ENCODE measurements at regions not wholly inside any gene's neighbourhood (a gene's known extent, or its start where the extent isn't known, plus 50 kb on each side); places are given as distances from the start of the nearest gene placed in this dataset.
"Not testable (repeated sequence)": the region's sequence is repeated elsewhere in the genome, so short reads cannot be mapped to it uniquely, and the experiment has no call there.

DNA sequence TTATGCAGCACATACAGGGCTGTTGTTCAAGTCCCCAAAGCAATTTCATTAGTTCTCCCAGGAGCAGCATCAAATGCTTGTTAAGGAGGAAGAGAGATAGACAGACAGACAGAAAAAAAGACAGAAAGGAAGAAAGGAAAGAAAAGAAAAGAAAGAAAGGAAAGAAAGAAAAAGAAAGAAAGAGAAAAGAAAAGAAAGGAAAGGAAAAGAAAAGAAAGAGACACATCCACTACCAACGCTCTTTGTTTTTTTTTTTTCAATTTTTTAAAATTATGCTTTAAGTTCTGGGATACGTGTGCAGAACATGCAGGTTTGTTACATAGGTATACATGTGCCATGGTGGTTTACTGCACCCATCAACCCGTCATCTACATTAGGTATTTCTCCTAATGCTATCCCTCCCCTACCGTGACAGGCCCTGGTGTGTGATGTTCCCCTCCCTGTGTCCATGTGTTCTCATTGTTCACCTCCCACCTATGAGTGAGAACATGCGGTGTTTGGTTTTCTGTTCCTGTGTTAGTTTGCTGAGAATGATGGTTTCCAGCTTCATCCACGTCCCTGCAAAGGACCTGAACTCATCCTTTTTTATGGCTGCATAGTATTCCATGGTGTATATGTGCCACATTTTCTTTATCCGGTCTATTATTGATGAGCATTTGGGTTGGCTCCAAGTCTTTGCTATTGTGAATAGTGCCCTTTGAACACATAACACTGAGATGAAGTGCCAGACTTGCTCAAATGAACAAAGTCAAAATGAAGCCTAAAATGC, 119.0 kb upstream of the ZNF521 start:
- DNase-seq: not testable (repeated sequence)

DNA sequence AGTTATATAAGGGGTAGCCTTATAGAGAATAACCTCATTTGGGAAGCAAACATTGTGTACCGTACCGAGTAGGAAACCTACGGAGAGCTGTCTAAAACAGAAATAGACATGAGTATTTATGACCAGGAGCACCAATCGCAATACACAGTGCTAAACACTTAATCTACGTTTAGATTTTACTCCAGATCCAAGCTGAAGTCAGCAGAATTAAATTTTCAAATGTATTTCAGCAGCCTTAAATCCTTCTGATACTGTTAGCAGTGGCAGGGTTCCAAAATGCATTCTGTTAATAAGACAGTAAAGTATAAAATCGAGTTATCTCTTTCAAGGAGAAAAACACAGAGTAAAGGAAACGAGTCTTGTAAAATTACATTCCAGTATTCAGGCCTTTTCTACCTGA, 118.1 kb upstream of the ZNF521 start:
- DNase-seq: no peak

DNA sequence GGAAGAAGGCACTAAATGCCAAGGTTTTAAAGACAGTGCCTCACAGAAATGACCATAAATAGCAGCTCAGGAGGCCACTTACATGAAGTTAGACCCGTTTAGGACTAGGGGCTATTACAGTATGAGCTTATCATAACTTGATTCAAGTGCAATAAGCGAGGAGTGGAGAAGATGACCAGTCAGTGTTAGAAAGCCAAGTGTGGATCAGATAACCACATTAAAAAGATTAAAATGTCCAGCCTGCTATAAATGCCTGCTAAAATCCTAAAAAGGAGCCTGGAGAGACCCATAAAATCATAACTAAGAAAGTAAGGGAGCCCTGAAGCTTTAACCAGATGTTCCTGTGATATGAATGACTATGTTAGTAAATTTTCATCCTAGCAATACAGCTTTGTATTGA, 117.5 kb upstream of the ZNF521 start:
- DNase-seq: no peak

DNA sequence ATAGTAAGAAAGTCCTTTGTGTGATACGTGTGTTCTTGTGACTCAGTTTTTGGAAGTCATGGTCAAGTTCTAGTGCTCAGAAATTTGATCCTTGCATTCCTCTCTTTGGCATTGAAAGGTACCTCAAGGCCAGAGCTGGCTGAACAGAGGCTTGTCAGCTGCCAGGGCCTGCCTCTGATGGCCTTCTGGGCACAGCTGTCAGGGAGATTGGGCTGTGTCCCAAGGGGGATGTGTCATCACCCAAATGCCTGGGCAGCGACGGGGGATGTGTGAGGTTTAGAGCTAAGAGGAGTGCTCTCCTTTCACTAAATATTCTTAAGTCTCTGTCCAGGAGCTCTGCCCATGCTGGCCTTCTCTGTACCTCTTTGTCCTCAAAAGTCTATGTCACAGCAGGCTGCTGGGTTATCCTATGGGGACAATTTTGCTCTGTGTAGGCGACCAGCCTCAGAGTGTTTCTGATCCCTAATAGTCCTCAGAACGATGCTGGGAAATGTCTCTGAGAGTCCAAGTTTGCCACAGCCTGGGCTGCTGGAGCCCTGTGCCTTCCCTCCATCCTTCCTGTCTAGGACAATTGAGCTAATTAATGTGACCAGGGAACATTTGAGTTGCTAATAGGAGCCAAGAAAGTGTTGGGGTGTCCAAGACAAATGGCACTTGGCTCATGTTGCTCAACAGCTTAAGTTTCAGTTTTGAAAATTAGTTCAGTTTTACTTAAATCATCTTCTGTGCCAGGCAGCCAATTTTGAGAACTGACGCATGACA, 115.4 kb upstream of the ZNF521 start:
- no peak for DNase-seq

DNA sequence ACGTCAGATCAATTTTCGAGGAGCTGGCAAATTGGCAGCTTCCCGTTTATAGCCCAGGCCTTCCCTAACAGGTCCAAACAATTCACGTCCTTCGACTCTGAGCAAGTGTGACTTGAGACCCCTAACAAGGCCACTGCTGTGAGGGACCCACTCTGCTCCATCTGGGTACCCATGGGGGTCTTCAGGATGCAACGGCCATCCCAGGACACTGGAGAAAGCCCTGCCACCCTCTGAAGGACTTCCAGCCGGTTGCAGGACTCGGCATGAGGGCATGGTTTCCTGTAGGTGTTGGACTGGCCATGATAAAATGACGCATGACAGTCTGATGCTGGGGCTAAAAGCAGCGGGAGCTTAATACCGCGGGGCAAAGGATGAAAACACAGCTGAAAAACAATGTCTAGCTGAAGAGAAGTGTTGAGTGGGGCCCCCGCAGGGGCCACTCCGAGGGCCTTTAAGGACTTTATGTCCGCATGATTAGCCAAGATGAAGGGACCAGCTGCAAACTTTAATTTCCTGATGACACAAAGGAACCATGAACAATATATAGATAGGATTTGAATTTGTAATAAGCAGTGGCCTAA, 113.3 kb upstream of the ZNF521 start:
- no peak for DNase-seq

DNA sequence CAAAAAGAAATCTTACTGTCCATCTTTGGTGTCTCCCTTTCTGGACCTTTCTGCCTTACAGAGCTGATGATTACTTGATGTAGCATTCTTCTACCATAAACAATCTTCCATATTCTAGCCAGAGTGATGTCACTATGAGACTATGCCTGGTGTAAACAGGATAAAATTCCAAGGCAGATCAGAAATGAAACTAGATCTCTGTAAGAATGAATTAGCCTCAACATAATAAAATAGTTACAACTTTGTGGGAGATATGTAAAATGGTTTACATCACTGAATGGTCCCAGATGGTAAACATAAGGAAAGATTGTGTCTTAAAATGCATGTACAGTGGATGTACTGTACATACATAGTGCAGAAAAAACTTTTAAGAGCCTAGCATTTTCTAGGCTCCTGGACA, 112.3 kb upstream of the ZNF521 start:
- DNase-seq: peak; percentile 92

DNA sequence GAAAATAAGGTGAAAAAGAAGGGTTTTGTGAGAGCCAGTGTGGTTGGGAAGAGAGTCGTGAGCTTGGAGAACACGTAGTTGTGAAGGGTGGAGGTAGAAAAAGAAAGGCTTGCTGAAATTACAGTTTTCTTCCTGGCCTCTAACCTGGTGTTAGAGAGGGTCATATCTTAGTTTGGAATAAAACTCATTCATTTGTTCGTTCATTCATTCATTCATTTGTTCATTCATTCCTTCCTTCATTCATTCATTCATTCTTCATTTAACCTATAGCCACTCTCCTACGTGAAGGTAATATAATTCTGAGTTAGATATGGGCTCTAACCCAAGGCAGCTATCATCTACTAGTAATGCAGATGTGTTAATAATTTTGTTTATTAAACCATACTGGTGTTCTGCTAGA, 111.8 kb upstream of the ZNF521 start:
- DNase-seq: no peak

DNA sequence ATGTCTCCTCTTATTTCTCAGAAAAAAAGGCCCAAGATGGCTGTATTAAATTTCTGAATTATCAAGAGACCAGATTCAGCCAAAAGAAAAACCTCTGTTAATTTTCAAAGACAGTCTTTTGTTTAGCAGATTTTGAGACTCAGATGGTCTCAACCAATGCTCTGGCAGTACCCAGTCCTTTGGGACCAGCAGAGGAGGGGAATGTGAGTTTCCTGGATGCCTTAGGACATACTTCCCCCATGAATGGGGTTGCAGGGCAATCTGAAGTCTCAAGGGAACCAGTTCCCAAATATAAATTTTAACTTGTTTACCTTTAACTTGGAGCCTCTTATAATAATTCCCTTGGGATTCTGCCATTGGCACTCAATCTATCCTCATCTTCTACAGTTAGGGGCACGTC, 107.8 kb upstream of the ZNF521 start:
- DNase-seq: no peak

DNA sequence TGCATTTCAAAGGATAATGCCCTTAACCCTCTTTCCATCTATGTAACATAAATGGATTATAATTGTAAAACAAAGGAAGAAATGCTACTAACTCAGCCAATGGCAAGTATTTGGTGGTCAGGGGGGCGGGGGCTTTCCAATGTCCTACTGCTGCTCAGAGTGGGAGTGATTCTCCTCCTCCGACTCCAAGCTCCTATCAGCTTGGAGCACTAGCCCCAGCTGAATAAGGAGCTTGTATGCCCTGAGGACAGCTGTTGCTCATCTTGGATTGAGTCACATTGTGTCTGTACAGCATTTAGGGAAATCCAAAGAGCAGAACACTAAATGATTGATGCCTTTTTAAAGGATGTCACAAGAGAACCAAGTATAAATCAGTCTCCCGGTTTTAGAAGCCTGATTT, 105.6 kb upstream of the ZNF521 start:
- peak; percentile 44 for DNase-seq

DNA sequence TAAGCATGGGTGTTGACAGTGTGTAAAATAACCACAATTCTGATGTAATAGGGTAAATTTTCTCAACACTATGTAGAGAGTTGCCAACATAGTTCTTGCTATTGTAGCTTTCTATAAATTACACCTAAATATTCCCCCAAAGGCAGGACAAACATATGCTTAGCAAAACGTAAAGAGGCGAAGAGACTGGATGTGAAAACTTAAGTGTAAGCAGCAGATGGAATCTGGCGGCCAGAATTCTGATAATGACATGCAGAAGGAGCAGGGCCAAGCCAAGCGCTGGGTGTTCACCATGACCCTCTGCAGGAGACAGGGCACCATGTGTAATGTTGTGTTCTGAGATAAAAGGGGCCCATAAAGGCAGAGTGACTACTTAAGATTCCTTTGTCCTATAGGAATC, 105.2 kb upstream of the ZNF521 start:
- peak; percentile 62 for DNase-seq

DNA sequence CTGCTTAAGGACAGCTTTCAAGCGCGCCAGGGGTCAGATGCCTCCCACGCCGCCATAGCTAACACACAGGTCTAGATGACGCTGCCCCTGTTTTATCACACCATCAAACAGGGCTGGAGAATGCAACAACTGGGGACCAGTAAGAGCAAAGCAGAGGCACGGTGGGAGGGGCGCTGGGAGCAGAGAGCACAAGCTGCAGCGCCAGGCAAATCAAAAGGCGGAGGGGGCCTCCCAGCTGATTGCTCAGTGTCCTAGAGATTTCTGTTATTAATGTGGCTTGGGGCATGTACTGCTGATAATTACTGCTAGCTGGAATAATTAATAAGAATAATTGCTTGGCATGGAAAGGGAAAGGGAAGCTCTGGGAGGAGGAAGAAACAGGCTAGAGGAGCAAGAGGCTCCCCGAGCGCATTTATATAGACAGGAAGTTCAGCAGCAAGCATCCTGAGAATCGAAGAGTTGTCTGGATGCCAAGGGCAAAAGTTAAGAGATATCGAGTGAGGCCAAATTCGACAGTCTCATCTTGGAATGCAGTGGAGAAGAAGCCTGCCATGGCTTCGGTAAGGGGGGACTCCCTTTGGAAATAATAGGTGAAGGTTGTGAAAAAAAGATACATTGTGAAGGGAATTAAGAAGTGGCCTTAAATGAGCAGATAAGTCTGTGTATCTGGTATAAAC, 104.5 kb upstream of the ZNF521 start:
- DNase-seq: no peak

DNA sequence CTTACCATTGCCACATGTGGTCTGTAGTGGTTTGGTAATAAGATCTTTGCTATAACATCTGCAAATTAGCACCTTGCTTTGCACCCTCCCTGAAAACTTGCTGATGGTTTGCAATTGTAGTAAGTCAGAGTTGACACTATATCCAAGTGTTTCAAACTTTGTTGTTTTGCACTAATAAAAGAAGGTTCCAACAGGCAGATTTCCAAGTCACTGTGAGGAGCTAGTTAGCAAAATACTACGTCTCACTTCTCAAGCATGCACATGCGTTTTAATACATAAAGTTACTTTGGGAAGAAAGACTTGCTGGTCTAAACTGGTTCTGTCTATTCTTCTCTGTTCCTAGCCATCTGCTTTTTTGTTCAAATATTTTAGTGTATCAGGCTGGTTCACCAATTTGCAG, 103.7 kb upstream of the ZNF521 start:
- no peak for DNase-seq

DNA sequence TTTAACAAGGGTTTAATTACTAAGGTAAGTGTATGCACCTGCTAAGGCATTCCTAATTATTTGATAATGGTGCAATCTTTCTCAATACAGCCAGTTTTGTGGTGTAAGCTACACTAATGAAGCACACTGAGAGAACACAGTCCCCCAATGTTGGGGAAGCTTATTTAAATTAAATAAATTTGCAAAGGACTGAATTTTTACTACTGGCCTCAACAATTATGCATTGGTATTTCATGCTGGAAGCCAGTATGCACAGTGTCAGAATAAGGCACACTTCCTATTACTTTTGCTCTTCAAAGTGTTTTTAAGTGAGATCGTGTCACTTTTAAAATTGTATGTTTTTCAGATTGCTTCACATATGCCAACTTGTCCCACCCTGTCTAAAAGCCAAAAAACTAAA, 103.2 kb upstream of the ZNF521 start:
- DNase-seq: no peak

DNA sequence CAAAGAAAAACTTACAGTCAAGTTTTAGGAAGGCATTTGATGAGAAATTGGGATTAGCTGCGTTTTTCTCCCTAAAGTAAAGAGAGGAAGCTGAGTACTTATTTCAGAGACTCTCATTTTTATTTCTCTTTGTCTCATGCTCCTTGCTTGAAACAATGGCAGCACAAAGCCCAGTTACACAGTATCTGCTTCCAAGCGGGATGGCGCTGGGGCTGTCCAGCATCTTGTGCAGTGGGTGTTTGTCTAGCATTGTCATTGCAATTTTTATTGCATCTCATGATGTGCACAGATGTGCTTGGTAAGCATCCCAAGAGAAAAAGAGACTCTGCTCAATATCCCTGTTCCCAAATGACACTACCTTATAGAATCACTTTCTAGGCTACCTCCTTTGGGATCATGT, 102.8 kb upstream of the ZNF521 start:
- no peak for DNase-seq

DNA sequence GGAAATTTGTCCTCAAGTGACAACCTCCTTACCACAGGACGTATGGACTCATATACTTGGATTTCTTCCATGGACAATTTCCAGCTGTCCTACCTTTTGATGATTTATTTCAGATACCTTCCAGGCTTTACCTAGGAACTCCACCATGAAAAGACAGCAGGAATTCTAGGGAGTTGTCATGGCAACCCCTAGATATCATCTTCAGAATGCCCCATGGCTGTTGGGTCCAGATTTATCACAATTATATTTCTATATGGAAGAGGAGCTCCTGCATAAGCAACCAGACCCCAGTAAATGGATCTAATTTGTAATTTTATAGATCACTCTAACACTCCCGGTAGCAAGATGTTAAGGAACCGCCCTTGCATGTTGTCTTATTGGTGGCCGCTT, 102.3 kb upstream of the ZNF521 start:
- DNase-seq: no peak

DNA sequence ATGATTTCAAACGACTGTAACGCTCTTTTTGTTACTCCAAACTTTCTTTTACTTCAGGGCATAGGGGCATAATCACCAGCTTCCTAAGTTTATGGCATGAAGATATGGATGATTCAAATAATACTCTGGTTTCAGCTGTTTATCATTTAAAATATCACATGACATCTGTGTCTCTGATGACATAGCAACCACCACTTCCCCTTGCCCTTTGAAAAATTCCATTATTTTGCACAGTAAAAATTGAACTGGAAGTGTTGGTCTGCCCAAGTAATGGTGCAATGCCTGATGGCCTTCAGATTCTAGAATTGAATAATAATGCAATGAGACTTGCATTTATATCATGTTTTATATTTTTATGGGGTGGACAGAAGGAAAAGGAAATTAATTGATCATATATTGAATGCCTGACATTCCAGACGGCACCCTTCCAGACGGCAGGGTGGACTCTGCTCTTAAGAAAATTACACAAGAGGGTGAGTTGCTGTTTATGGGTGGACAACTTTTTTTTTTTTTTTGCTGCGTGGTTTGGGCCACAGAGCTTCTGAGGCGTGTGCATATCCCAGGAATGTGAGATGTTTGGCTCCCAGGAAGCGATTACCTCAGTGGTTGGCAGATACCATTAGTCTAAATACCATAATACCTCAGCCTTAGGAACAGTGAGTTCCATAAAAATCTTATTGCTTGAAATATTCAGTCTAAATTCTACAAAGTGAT, 101.7 kb upstream of the ZNF521 start:
- no peak for DNase-seq

DNA sequence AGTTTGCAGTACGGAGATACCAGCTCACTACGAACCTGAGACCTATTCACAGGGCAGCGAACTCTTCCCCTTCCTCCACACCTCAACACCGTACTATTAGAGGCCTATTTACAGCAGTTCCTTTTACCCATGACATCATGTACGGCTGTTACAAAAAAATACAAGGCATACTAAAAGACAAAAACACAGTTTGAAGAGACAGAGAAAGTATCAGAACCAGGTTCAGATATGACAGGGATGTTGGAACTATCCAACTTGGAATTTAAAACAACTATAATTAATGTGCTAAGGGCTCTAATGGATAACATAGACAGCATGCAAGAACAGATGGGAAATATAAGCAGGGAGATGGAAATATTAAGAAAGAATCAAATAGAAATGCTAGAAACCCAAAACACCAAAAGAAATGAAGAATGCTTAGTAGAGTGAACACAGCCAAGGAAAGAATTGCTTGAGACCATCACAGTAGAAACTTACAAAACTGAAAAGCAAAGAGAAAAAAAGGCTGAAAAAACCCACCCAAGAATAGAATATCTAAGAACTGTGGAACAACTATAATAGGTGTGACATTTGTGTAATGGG, 99.2 kb upstream of the ZNF521 start:
- DNase-seq: no peak

DNA sequence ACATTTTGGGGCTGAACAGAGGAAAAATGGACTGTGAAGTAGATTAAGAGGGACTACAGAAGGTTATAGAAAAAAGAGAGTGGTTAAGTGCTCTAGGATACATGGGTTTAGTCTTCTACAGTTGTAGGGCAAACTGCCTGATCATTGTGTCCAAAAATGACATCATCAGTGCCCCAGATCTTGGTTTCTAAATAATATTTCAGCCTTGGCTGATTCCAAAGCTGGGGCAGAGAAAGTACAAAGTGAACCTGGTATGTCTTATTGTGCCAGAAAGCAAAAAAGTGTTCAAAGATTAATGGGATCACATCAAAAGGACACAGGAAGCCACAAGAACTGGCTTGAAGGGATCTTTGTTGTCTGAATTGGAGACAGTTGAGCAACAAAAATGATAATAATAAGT, 97.1 kb upstream of the ZNF521 start:
- no peak for DNase-seq

DNA sequence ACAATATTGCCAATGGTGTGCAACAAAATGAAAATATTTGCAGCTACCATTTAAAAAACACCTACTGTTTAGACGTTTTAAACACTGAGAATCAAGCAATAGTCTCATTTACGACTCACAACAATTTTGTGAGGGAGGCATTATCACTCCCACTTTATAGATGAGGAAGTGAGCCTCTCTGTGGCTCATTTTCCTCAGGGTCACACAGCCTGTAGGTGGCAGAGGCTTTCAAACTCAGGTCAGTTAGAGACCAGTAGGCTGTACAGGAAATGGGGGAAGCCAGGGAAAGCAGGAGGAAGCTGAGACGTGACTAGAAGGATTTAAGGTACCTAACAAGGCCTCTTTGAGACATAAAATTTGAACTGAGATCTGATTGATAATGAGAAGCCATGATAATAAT, 95.0 kb upstream of the ZNF521 start:
- no peak for DNase-seq

DNA sequence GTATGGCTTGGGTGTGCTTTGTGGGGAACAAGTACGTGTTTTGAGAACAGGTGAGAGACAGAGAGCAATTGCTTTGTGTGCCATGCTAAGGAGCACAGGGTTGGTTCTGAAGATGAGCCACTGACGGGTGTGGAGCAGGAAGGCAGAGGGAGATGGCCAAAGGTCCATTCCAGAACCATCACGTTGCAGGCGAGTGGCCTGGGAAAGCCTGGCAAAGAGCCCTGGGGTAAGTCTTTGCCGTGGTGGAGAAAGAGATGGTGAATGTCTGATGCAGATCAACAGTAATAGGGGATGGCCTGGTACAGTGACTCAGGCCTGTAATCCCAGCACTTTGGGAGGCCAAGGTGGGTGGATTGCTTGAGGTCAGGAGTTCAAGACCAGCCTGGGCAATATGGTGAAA, 93.5 kb upstream of the ZNF521 start:
- DNase-seq: no peak

DNA sequence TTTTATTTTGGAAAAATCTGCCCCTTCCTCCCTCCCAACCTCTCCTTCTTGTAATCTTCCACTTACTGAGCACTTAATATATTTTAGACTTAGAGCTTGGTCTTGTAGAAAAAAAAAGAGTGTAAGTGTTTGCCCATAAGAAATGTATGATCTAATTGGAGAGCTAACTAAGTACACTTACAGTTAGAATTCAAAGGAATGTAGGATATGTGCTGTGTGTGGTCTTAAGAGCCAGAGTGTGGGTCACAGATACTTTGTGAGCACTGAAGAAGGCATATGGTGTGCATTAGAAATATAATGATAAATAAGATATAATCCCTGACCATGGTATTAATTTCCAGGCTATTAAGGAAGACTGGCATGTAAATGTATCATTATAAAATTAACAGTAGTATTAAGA, 91.8 kb upstream of the ZNF521 start:
- no peak for DNase-seq

DNA sequence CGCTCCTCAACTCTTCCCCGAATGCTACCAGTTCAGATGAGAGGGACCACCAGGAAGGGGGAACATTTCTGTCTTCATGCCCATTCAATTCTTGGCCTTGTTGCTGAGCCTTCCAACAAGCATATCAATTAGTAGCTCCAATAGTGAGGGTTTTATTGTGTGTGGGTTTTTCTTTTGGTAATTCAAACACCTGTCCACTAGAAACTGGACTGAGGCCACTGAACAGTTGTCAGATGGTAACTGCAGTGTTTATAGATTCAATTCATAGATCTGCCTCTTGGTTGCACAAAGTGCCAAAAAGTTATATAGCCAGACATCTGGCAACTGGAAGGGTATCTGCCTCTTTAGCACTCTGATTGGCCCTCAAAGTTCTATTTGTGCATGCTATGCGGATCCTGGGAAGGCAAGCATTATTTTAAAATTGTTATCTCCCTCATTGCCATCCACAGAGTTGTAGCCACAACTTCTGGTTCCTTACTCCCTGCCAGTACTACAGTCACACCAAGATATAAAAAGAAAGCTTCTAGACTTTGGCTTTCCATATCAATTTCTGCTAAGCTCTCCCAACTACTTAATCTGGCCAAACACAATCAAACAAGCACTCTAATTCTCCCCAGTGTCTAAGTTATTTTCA, 83.3 kb upstream of the ZNF521 start:
- DNase-seq: no peak
